ENCODE measurements at regions not wholly inside any gene's neighbourhood (a gene's known extent, or its start where the extent isn't known, plus 50 kb on each side); places are given as distances from the start of the nearest gene placed in this dataset.
"Not testable (repeated sequence)": the region's sequence is repeated elsewhere in the genome, so short reads cannot be mapped to it uniquely, and the experiment has no call there.

- no peak for DNase-seq (ENCODE audit: low spot score)
These were observed 68.9 kb upstream of the VGLL4 start for GRCh38 chr3:11712646-11713045.

GRCh38 chr3:11711876-11712275, 68.2 kb upstream of the VGLL4 start:
- no peak for DNase-seq (ENCODE audit: low spot score)

GRCh38 chr3:11709782-11710181, 66.1 kb upstream of the VGLL4 start:
- no peak for DNase-seq (ENCODE audit: low spot score)

GRCh38 chr3:11707084-11707483, 63.4 kb upstream of the VGLL4 start:
- not testable (repeated sequence) for DNase-seq (ENCODE audit: low spot score)

GRCh38 chr3:11706604-11707003, 62.9 kb upstream of the VGLL4 start:
- no peak for DNase-seq (ENCODE audit: low spot score)

- DNase-seq (ENCODE audit: low spot score), result no peak
These were observed 61.3 kb upstream of the VGLL4 start for GRCh38 chr3:11705049-11705448.

- no peak for DNase-seq (ENCODE audit: low spot score)
These were observed 59.4 kb upstream of the VGLL4 start for GRCh38 chr3:11703146-11703545.

GRCh38 chr3:11699083-11699427, 55.3 kb upstream of the VGLL4 start:
- DNase-seq (ENCODE audit: low spot score), result no peak

GRCh38 chr3:11698326-11699082, 54.8 kb upstream of the VGLL4 start:
- DNase-seq (ENCODE audit: low spot score), result no peak

- no peak for DNase-seq (ENCODE audit: low spot score)
These were observed 54.0 kb upstream of the VGLL4 start for GRCh38 chr3:11697701-11698100.

GRCh38 chr3:11696054-11696453, 52.3 kb upstream of the VGLL4 start:
- no peak for DNase-seq (ENCODE audit: low spot score)
